ENCODE measurements at regions not wholly inside any gene's neighbourhood (a gene's known extent, or its start where the extent isn't known, plus 50 kb on each side); places are given as distances from the start of the nearest gene placed in this dataset.

DNA sequence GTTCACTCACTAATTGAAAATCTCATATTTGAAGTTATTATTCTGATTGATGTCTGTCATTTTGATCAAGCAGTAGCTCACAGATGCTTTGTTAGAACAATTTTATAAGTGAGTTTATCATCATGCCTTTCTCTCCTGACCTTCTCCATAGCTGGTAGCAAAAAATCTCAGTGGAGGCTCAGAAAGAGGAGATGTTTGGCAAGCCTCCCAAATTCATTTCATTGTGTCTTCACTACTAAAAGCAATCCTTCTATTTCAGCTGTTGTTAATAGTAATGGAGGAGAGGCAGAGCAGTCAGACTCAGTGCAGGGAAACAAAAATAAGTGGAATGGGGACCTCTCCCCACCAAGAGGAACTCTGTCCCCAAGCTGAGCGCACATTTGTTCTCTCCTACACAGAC lies 2127.8 kb upstream of the CELF4 start (continued):
- TF ChIP-seq, protein P1, sequence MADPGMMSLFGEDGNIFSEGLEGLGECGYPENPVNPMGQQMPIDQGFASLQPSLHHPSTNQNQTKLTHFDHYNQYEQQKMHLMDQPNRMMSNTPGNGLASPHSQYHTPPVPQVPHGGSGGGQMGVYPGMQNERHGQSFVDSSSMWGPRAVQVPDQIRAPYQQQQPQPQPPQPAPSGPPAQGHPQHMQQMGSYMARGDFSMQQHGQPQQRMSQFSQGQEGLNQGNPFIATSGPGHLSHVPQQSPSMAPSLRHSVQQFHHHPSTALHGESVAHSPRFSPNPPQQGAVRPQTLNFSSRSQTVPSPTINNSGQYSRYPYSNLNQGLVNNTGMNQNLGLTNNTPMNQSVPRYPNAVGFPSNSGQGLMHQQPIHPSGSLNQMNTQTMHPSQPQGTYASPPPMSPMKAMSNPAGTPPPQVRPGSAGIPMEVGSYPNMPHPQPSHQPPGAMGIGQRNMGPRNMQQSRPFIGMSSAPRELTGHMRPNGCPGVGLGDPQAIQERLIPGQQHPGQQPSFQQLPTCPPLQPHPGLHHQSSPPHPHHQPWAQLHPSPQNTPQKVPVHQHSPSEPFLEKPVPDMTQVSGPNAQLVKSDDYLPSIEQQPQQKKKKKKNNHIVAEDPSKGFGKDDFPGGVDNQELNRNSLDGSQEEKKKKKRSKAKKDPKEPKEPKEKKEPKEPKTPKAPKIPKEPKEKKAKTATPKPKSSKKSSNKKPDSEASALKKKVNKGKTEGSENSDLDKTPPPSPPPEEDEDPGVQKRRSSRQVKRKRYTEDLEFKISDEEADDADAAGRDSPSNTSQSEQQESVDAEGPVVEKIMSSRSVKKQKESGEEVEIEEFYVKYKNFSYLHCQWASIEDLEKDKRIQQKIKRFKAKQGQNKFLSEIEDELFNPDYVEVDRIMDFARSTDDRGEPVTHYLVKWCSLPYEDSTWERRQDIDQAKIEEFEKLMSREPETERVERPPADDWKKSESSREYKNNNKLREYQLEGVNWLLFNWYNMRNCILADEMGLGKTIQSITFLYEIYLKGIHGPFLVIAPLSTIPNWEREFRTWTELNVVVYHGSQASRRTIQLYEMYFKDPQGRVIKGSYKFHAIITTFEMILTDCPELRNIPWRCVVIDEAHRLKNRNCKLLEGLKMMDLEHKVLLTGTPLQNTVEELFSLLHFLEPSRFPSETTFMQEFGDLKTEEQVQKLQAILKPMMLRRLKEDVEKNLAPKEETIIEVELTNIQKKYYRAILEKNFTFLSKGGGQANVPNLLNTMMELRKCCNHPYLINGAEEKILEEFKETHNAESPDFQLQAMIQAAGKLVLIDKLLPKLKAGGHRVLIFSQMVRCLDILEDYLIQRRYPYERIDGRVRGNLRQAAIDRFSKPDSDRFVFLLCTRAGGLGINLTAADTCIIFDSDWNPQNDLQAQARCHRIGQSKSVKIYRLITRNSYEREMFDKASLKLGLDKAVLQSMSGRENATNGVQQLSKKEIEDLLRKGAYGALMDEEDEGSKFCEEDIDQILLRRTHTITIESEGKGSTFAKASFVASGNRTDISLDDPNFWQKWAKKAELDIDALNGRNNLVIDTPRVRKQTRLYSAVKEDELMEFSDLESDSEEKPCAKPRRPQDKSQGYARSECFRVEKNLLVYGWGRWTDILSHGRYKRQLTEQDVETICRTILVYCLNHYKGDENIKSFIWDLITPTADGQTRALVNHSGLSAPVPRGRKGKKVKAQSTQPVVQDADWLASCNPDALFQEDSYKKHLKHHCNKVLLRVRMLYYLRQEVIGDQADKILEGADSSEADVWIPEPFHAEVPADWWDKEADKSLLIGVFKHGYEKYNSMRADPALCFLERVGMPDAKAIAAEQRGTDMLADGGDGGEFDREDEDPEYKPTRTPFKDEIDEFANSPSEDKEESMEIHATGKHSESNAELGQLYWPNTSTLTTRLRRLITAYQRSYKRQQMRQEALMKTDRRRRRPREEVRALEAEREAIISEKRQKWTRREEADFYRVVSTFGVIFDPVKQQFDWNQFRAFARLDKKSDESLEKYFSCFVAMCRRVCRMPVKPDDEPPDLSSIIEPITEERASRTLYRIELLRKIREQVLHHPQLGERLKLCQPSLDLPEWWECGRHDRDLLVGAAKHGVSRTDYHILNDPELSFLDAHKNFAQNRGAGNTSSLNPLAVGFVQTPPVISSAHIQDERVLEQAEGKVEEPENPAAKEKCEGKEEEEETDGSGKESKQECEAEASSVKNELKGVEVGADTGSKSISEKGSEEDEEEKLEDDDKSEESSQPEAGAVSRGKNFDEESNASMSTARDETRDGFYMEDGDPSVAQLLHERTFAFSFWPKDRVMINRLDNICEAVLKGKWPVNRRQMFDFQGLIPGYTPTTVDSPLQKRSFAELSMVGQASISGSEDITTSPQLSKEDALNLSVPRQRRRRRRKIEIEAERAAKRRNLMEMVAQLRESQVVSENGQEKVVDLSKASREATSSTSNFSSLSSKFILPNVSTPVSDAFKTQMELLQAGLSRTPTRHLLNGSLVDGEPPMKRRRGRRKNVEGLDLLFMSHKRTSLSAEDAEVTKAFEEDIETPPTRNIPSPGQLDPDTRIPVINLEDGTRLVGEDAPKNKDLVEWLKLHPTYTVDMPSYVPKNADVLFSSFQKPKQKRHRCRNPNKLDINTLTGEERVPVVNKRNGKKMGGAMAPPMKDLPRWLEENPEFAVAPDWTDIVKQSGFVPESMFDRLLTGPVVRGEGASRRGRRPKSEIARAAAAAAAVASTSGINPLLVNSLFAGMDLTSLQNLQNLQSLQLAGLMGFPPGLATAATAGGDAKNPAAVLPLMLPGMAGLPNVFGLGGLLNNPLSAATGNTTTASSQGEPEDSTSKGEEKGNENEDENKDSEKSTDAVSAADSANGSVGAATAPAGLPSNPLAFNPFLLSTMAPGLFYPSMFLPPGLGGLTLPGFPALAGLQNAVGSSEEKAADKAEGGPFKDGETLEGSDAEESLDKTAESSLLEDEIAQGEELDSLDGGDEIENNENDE (IDR thresholded peaks at IDR 0.05; ENCODE audit: insufficient replicate concordance, low read length) = no peak
- TF ChIP-seq PHF8 (conservative IDR thresholded peaks at IDR 0.05; ENCODE audit: low read depth, low read length) (no peak), TAF1 (IDR thresholded peaks at IDR 0.05; ENCODE audit: low read depth, low read length) (no peak), SIX5 (IDR thresholded peaks at IDR 0.05; ENCODE audit: low read depth, low read length) (no peak), CHD1 (IDR thresholded peaks at IDR 0.05; ENCODE audit: low read depth, low read length) (no peak), POU5F1 (IDR thresholded peaks at IDR 0.05; ENCODE audit: low read depth, low read length) (no peak)

Measured in H1 (cell line).